ENCODE measurements at regions not wholly inside any gene's neighbourhood (a gene's known extent, or its start where the extent isn't known, plus 50 kb on each side); places are given as distances from the start of the nearest gene placed in this dataset.

DNA sequence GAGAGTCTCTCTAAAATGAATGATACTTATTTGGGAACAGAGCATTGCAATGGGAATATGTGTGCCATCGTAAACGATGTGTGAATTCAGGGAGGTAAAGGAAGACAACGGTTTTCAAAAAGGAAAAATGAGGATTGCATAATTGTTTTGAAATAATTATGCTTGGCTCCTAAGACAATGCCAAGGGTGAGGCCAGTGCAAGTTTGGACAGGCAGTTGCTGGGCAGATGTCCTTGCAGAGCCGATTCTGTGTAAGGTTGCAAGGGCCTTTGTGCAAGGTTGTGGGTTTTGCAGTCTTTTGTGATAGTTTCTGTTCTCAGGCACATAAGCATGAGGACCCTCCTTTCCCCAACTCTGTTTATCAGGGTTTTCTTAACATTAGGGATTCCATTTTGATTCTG is 70.0 kb upstream of the ZNF236 start:
- Histone ChIP-seq H3K36me3 (ENCODE audit: control insufficient read depth, insufficient read depth, low read length) (no peaks in the 10 kb centered on the region), H3K27me3 (replicated peaks; ENCODE audit: control insufficient read depth, insufficient read depth, low read length) (no peaks in the 10 kb centered on the region; the same call in 1 of the 2 replicates), H3K4me3 (replicated peaks; ENCODE audit: low read depth, low read length) (no peak overlapping the region)
- no peak for DNase-seq (ENCODE audit: extremely low read depth, insufficient read length)
- TF ChIP-seq, protein P1, sequence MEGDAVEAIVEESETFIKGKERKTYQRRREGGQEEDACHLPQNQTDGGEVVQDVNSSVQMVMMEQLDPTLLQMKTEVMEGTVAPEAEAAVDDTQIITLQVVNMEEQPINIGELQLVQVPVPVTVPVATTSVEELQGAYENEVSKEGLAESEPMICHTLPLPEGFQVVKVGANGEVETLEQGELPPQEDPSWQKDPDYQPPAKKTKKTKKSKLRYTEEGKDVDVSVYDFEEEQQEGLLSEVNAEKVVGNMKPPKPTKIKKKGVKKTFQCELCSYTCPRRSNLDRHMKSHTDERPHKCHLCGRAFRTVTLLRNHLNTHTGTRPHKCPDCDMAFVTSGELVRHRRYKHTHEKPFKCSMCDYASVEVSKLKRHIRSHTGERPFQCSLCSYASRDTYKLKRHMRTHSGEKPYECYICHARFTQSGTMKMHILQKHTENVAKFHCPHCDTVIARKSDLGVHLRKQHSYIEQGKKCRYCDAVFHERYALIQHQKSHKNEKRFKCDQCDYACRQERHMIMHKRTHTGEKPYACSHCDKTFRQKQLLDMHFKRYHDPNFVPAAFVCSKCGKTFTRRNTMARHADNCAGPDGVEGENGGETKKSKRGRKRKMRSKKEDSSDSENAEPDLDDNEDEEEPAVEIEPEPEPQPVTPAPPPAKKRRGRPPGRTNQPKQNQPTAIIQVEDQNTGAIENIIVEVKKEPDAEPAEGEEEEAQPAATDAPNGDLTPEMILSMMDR (IDR thresholded peaks at IDR 0.05; ENCODE audit: insufficient read depth, low read length, poor library complexity, severe bottlenecking), result no peak

DNA sequence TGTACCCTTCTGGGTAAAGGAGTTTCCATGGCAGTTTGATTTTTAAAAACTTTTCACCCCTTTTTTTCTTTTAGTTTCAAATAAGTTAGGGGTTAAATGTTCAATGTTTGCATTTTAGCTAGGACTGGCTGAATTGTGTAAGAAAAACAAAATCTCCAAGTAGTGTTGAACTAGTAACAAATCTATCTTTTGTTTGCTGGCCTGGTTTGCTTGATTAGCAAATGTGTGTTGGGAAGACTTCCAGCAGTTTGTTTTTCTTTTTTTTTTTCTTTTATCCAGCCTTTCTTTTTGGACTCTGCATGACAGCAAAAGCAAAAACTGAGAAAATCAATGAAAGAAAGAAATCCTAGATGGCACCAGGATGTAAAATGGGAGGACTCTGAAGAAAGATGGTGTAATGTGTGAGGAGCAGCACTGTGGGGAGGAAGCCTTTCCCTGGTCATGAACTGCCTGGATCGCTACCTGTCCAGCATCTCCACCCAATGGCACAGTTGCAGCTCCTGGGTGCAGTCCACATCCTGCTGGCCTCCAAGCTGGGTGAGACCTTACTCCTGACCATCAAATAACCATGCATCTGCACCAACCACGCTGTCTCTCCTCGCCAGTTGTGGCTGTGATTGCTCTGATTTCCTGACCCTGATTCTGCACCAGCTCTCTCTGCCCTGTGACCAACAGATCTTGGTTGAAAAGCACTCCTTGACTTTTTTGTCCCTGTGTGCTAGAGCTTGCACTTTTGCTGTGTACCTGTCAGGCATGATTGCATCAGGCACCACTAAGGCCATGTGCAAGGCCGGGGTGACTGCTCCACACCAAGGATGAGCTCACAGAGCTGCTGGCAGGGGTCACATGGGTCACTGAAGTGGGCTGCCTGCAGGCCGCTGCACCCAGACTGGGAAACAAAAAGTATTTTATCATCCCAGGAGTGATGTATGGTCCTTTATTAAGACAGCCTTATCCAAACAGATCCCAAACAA is 71.2 kb upstream of the ZNF236 start:
- H3K27me3 ChIP-seq (replicated peaks; ENCODE audit: control insufficient read depth, insufficient read depth, low read length), result no peaks in the 10 kb centered on the region; the same call in 1 of the 2 replicates
- DNase-seq (ENCODE audit: extremely low read depth, insufficient read length), result no peak

GRCh38 chr18:76750269-76750668 is 72.1 kb upstream of the ZNF236 start:
- TF ChIP-seq, protein P1 (IDR thresholded peaks at IDR 0.05; ENCODE audit: insufficient read depth, low read length, poor library complexity, severe bottlenecking), result no peak
- DNase-seq (ENCODE audit: extremely low read depth, insufficient read length), result no peak
- Histone ChIP-seq H3K36me3 (ENCODE audit: control insufficient read depth, insufficient read depth, low read length) (no peaks in the 10 kb centered on the region), H3K4me3 (replicated peaks; ENCODE audit: low read depth, low read length) (no peak overlapping the region), H3K27me3 (replicated peaks; ENCODE audit: control insufficient read depth, insufficient read depth, low read length) (no peaks in the 10 kb centered on the region)

More for the DNA sequence above, 71.2 kb upstream of the ZNF236 start:
- H3K36me3 ChIP-seq (ENCODE audit: control insufficient read depth, insufficient read depth, low read length), result no peaks in the 10 kb centered on the region
- H3K4me3 ChIP-seq (replicated peaks; ENCODE audit: low read depth, low read length), result no peak overlapping the region
- TF ChIP-seq, protein P1 (IDR thresholded peaks at IDR 0.05; ENCODE audit: insufficient read depth, low read length, poor library complexity, severe bottlenecking), result no peak

DNA sequence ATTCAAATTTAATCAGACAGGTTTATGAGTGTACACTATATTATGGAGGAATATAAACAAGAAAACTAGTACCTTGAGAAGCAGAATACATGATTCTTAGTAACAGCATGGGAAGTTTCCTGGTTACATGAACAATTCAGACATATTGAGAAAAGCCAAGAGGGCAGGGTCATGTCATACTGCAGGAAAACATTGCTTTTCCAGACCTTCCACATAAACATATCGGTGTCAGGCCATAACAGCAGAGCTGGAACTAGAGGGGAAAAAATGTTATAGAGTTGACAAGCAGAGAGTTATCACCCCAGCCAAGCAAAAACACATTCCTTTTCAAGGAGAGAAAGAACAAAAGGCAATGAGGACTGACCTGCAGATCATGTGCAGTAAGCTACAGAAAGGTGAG is 74.7 kb upstream of the ZNF236 start:
- TF ChIP-seq, protein P1 (IDR thresholded peaks at IDR 0.05; ENCODE audit: insufficient read depth, low read length, poor library complexity, severe bottlenecking), result no peak
- DNase-seq (ENCODE audit: extremely low read depth, insufficient read length), result no peak
- no peak overlapping the region for H3K4me3 ChIP-seq (replicated peaks; ENCODE audit: low read depth, low read length)
- H3K36me3 ChIP-seq (ENCODE audit: control insufficient read depth, insufficient read depth, low read length), result no peaks in the 10 kb centered on the region
- no peaks in the 10 kb centered on the region for H3K27me3 ChIP-seq (replicated peaks; ENCODE audit: control insufficient read depth, insufficient read depth, low read length)

- TF ChIP-seq, protein P1 (IDR thresholded peaks at IDR 0.05; ENCODE audit: insufficient read depth, low read length, poor library complexity, severe bottlenecking), result no peak
- Histone ChIP-seq H3K36me3 (ENCODE audit: control insufficient read depth, insufficient read depth, low read length) (no peaks in the 10 kb centered on the region), H3K4me3 (replicated peaks; ENCODE audit: low read depth, low read length) (no peak overlapping the region), H3K27me3 (replicated peaks; ENCODE audit: control insufficient read depth, insufficient read depth, low read length) (no peaks in the 10 kb centered on the region)
- no peak for DNase-seq (ENCODE audit: extremely low read depth, insufficient read length)
These were observed 81.0 kb upstream of the ZNF236 start for GRCh38 chr18:76741346-76741745.
